Head of caudate nucleus (tissue), 42 donors: ENCODE measurements at regions not wholly inside any gene's neighbourhood (a gene's known extent, or its start where the extent isn't known, plus 50 kb on each side); places are given as distances from the start of the nearest gene placed in this dataset.

Source experiments
- DNase-seq, 42 donors: peaks; one replicate each; pipeline versions ENCODE4 v3.0.0 to v3.0.0-alpha.2; 2020 to 2021; ENCODE audit warnings: mixed read lengths in 7 of 42
- intact Hi-C: fragments of 100-400 bp; cut with DNase I; formaldehyde crosslinking; loops from one replicate; pipeline ENCODE4 v1.15.0; 2022

- intact Hi-C loops = no loop called here
- DNase-seq = no peak
These were observed 567.3 kb upstream of the DSEL start for GRCh38 chr18:68083776-68084175.

GRCh38 chr18:68083131-68083530 is 566.6 kb upstream of the DSEL start:
- DNase-seq = no peak
- intact Hi-C loops = no loop called here

GRCh38 chr18:68072744-68073143 is 556.2 kb upstream of the DSEL start:
- DNase-seq = no peak

DNA sequence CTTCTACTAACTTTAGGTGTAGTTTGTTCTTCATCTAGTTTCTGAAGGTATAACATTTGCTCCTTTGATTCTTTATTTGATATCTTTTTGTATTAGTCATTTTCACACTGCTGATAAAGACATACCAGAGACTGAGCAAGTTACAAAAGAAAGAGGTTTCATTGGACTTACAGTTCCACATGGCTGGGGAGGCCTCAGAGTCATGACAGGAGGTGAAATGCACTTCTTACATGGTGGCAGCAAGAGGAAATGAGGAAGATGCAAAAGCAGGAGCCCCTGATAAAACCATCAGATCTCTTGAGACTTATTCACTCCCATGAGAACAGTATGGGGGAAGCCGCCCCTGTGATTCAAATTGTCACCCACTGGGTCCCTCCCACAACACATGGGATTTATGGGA is 544.4 kb upstream of the DSEL start:
- no peak for DNase-seq
- intact Hi-C loops = no loop called here

More at GRCh38 chr18:68072744-68073143, 556.2 kb upstream of the DSEL start:
- intact Hi-C loops = no loop called here

- intact Hi-C loops = no loop called here
- DNase-seq = no peak
These were observed 540.4 kb upstream of the DSEL start for GRCh38 chr18:68056936-68057335.

DNA sequence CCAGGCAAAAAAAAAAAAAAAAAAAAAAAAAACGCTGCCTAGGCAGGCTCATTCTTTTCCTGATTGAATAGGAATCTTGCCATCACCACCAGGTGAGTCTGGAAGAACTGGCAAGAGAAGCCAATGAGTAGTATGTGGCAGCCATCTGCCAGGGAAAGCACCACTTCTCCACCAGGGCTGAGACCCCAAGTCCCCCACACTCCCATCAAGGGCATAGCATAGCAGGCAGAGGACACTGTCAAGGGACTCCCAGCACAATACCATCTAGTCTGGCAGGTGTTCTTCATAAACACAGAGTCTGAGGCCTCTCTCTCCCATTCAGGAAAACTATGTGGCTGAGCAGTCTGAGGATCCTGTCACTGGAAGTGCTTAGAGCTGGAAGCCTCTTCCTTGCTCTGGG is 538.1 kb upstream of the DSEL start:
- no peak for DNase-seq

GRCh38 chr18:68053290-68053689 is 536.8 kb upstream of the DSEL start:
- intact Hi-C loops = no loop called here
- DNase-seq = no peak

More for the DNA sequence above, 538.1 kb upstream of the DSEL start:
- intact Hi-C loops = no loop called here

- no peak for DNase-seq
- intact Hi-C loops = no loop called here
These were observed 524.8 kb upstream of the DSEL start for GRCh38 chr18:68041327-68041726.

GRCh38 chr18:68040198-68040597 is 523.7 kb upstream of the DSEL start:
- DNase-seq = no peak
- intact Hi-C loops = no loop called here

- intact Hi-C loops = no loop called here
- DNase-seq = no peak
These were observed 519.4 kb upstream of the DSEL start for GRCh38 chr18:68035774-68036522.

GRCh38 chr18:68034296-68034695 is 517.8 kb upstream of the DSEL start:
- DNase-seq = no peak
- intact Hi-C loops = no loop called here

DNA sequence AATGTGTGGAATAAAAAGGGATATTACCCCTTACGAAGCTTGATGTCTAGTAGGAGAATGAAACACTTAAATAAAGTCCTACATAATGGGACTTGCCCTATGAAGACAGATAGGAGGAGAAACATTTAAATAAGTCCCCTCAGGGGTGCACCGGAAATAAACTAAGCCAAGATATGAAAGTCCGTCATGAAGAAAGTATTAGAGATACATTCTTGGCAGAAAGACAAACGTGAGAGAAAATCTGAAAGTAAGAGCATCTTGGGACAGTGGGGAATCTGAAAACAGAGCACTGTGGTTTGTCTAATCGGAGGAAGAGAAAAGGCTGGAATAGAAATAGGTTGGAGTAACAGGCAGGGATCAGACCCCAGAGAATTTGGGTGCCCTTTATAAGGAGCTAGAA is 516.9 kb upstream of the DSEL start:
- DNase-seq = no peak
- intact Hi-C loops = no loop called here

DNA sequence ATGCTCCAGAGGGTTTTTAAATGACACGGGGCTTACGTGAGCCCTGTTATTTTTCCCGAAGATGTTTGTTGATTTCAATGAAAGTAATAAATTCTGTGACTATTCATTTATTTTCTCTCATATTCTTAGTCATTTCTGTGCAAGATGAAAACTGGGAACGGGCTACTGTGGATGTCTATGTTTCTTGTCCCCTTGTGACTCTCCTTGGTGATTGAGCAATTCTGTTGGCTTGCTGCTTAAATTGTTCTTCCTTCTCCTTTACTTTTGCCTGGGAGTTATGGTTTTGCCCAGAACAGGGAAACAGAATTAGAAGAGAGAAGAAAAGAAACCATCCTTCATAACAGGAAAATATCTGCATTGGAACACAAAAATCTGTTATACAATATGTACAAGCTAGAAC is 508.2 kb upstream of the DSEL start:
- no peak for DNase-seq
- intact Hi-C loops = no loop called here

GRCh38 chr18:68017385-68017784 is 500.9 kb upstream of the DSEL start:
- no peak for DNase-seq
- intact Hi-C loops = no loop called here

DNA sequence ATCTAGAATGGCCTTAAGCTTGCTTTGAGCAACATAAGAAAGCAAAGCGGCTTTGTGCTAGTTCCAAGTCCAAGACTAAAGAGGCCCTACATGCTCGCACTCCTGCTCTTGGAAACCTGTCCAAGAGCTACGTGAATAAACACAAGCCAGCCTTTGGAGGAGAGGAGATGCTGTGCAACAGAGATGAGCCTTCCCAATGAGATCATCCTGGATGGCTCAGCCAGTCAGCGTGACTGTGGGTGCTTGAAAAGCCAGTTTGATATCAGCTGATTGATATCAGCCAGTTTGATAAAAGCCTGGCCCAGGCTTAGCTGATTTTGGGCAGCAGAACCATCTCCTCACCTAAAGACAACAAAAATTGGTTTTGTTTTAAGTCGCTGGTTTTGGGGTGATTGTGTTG is 481.0 kb upstream of the DSEL start:
- intact Hi-C loops = no loop called here

DNA sequence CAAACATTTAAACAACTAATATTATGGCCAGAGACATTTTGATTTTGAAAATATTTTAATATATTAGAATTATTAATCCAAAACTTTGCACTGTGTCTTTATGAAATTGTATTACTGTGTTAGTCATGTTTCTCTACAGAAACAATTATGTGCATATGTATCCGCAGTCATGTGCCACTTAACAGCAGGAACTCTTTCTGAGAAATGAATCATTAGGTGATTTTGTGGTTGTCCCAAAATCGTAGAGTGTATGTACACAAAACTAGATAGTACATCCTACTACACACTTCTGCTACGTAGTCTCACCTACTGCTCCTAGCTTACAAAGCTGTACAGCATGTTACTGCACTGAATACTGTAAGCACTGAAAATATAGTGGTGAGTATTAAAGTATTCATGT is 479.2 kb upstream of the DSEL start:
- intact Hi-C loops = no loop called here
- no peak for DNase-seq

More for the DNA sequence above, 481.0 kb upstream of the DSEL start:
- no peak for DNase-seq

DNA sequence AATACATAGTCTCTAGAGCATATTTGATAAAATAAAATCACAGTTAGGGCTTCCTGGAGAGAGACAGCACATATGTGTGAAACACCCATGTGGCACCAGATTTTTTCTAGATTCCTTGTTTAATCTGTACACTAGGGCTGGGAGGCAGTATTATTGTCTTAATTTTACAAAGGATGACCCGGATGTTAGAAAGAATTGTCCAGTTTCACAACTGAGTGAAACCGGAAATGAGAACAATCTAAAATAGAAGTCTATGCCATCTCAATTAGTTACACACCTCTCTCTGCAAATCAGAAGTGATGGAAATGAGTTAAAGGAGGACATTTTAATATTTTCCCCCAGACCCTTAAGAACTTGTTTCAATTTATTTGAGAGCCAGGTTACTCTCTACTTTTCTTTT is 463.7 kb upstream of the DSEL start:
- DNase-seq = no peak
- intact Hi-C loops = no loop called here

DNA sequence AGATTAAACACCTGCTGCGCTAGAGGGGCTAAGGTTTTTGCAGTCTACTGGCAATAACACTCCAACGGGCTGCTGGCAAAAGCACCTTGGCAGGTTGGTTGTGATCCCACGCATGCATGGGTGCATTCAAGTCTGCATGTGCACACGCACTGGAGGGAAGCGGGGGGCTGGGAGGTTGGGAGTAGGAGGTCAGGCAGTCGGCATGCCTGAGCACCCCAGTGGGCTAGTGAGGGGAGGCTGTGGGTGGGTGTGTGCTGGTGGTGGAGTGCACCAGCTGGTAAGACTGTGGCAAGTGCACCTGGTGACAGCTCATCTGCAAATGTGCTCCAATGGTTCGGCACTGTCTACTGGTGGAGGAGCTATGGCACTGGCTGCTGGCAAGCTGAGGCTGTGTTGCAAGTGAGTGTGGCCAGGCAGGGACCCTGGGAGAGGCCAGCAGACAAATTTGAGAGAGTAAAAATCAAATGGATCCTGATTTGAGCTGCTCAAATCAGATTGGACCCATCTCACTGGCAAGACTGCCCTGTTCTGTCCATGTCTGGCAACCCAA is 460.6 kb upstream of the DSEL start:
- intact Hi-C loops = no loop called here
- no peak for DNase-seq

- intact Hi-C loops = no loop called here
- no peak for DNase-seq
These were observed 457.4 kb upstream of the DSEL start for GRCh38 chr18:67973916-67974315.

DNA sequence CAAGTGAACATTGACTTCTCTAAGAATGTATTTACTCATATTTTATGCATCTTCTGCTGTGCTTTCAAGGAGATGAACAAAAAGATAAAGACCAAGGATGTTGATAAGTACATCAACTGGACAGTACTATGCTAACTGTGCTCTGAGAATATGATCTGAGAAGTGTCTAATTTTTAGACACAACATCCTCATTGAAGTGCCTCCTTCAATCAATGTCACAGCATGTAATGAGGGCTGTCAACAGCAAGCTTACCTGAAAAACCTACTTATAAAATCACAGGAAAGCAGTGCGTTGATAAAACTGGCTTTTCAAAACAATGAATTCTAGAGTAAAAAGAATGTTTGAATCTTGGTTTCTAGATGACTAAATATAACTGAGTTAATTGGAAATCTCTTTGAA is 452.9 kb upstream of the DSEL start:
- DNase-seq = no peak
- intact Hi-C loops = no loop called here

DNA sequence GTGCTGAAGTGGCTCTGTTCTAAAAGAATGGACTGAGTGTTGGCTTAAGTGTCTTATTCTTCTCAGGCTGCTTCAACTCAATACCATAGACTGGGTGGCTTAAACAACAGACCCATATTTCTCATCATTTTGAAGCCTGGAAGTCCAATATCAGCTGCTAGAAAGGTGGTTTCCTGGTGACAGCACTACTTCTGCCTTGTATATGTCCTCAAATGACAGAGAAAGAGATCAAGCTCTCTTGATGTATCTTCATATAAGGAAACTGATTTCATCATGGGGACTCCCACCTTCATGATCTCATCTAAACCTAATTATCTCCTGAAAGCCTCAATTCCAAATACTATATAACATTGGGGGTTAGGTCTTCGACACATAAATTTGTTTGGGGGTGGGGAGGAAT is 449.7 kb upstream of the DSEL start:
- intact Hi-C loops = no loop called here
- no peak for DNase-seq
